ENCODE measurements at regions not wholly inside any gene's neighbourhood (a gene's known extent, or its start where the extent isn't known, plus 50 kb on each side); places are given as distances from the start of the nearest gene placed in this dataset.
A peak's percentile ranks its signal among the peaks of the same experiment; 100 is the strongest.

- Histone ChIP-seq H3F3A (ENCODE audit: low read length, unreplicated experiment) (no peaks in the 10 kb centered on the region), H2AFZ (ENCODE audit: low read length) (no peak overlapping the region), H3K27ac (ENCODE audit: low read length) (no peak overlapping the region), H3K4me2 (ENCODE audit: low read length) (no peak overlapping the region), H3K27me3 (ENCODE audit: low read length) (no peaks in the 10 kb centered on the region), H3K4me1 (ENCODE audit: insufficient read depth, low read length) (no peaks in the 10 kb centered on the region), H3K9ac (ENCODE audit: low read length) (no peak overlapping the region), H4K20me1 (ENCODE audit: low read length) (no peaks in the 10 kb centered on the region), H3K9me3 (ENCODE audit: low read length) (no peaks in the 10 kb centered on the region), H3K9me2 (replicated peaks; ENCODE audit: low read length) (no peaks in the 10 kb centered on the region), H3K36me3 (ENCODE audit: low read depth, low read length) (no peaks in the 10 kb centered on the region), H3K4me3 (ENCODE audit: low read length) (no peak overlapping the region), H3K79me2 (ENCODE audit: low read length) (no peaks in the 10 kb centered on the region)
- no TSS peak for BruUV-seq (replicated peaks)
- intact Hi-C loops (cut with micrococcal nuclease): no loop called here
- ATAC-seq (no peak), DNase-seq (no peak)
- ChIA-PET CTCF (no interaction called here), POLR2A (ENCODE audit: unreplicated experiment) (no interaction called here)
- TF ChIP-seq CTCF (conservative IDR thresholded peaks at IDR 0.05; ENCODE audit: low read depth, low read length) (no peak), EZH2 (IDR thresholded peaks at IDR 0.05; ENCODE audit: low read length, unreplicated experiment) (no peak), EZH2phosphoT487 (IDR thresholded peaks at IDR 0.05; ENCODE audit: borderline replicate concordance, low read length) (no peak)
Measured at GRCh38 chrX:98490670-98491069, 1607.0 kb downstream of the RPA4 start.

GRCh38 chrX:98501426-98501825 lies 1617.7 kb downstream of the RPA4 start:
- H4K20me1 ChIP-seq (ENCODE audit: low read length): no peaks in the 10 kb centered on the region
- no TSS peak for BruUV-seq (replicated peaks)
- ChIA-PET POLR2A (ENCODE audit: unreplicated experiment) (no interaction called here), CTCF (no interaction called here)
- H3K9ac ChIP-seq (ENCODE audit: low read length): no peak overlapping the region
- H3K27me3 ChIP-seq (ENCODE audit: low read length): no peaks in the 10 kb centered on the region
- H3K4me2 ChIP-seq (ENCODE audit: low read length): no peak overlapping the region
- no peak for DNase-seq
- no peaks in the 10 kb centered on the region for H3K36me3 ChIP-seq (ENCODE audit: low read depth, low read length)
- no peak overlapping the region for H3K27ac ChIP-seq (ENCODE audit: low read length)
- H2AFZ ChIP-seq (ENCODE audit: low read length): no peak overlapping the region
- no peak for TF ChIP-seq EZH2 (IDR thresholded peaks at IDR 0.05; ENCODE audit: low read length, unreplicated experiment)
- no peak for TF ChIP-seq CTCF (conservative IDR thresholded peaks at IDR 0.05; ENCODE audit: low read depth, low read length)
- TF ChIP-seq EZH2phosphoT487 (IDR thresholded peaks at IDR 0.05; ENCODE audit: borderline replicate concordance, low read length): no peak
- no peaks in the 10 kb centered on the region for H3K9me3 ChIP-seq (ENCODE audit: low read length)
- no peaks in the 10 kb centered on the region for H3K4me1 ChIP-seq (ENCODE audit: insufficient read depth, low read length)
- H3K79me2 ChIP-seq (ENCODE audit: low read length): no peaks in the 10 kb centered on the region
- H3K9me2 ChIP-seq (replicated peaks; ENCODE audit: low read length): no peaks in the 10 kb centered on the region
- H3K4me3 ChIP-seq (ENCODE audit: low read length): no peak overlapping the region
- no peak for ATAC-seq
- H3F3A ChIP-seq (ENCODE audit: low read length, unreplicated experiment): no peaks in the 10 kb centered on the region
- intact Hi-C loops (cut with micrococcal nuclease): no loop called here

GRCh38 chrX:98506907-98507306 lies 1623.2 kb downstream of the RPA4 start:
- Histone ChIP-seq H3K9ac (ENCODE audit: low read length) (no peak overlapping the region), H3K27me3 (ENCODE audit: low read length) (no peaks in the 10 kb centered on the region), H3K36me3 (ENCODE audit: low read depth, low read length) (no peaks in the 10 kb centered on the region), H3F3A (ENCODE audit: low read length, unreplicated experiment) (no peaks in the 10 kb centered on the region), H3K9me2 (replicated peaks; ENCODE audit: low read length) (no peaks in the 10 kb centered on the region), H3K4me2 (ENCODE audit: low read length) (no peak overlapping the region), H4K20me1 (ENCODE audit: low read length) (no peaks in the 10 kb centered on the region), H3K9me3 (ENCODE audit: low read length) (no peaks in the 10 kb centered on the region), H3K4me3 (ENCODE audit: low read length) (no peak overlapping the region), H3K27ac (ENCODE audit: low read length) (no peak overlapping the region), H3K79me2 (ENCODE audit: low read length) (no peaks in the 10 kb centered on the region), H3K4me1 (ENCODE audit: insufficient read depth, low read length) (no peaks in the 10 kb centered on the region), H2AFZ (ENCODE audit: low read length) (no peak overlapping the region)
- CTCF ChIA-PET: no interaction called here
- no peak for ATAC-seq
- POLR2A ChIA-PET (ENCODE audit: unreplicated experiment): no interaction called here
- intact Hi-C loops (cut with micrococcal nuclease): no loop called here
- DNase-seq: peak; percentile 2
- TF ChIP-seq CTCF (conservative IDR thresholded peaks at IDR 0.05; ENCODE audit: low read depth, low read length): no peak
- TF ChIP-seq EZH2phosphoT487 (IDR thresholded peaks at IDR 0.05; ENCODE audit: borderline replicate concordance, low read length): no peak
- TF ChIP-seq EZH2 (IDR thresholded peaks at IDR 0.05; ENCODE audit: low read length, unreplicated experiment): no peak
- BruUV-seq (replicated peaks): no TSS peak
